Glutamatergic neuron (in vitro differentiated cells): ENCODE measurements at regions not wholly inside any gene's neighbourhood (a gene's known extent, or its start where the extent isn't known, plus 50 kb on each side); places are given as distances from the start of the nearest gene placed in this dataset.

Source experiments
- DNase-seq: peaks from one replicate; pipeline ENCODE4 v3.0.0; 2022
- H3K27ac Mint-ChIP-seq: one replicate; pipeline ENCODE4 v1.8.0; 2020; ENCODE audit warnings: mild to moderate bottlenecking, mixed read lengths, inconsistent platforms; ENCODE audit not compliant: unreplicated experiment
- H3K27me3 Mint-ChIP-seq: one replicate; pipeline ENCODE4 v1.8.0; 2020; ENCODE audit warnings: mild to moderate bottlenecking, moderate library complexity, mixed read lengths, inconsistent platforms; ENCODE audit not compliant: unreplicated experiment
- H3K36me3 Mint-ChIP-seq: one replicate; pipeline ENCODE4 v1.8.0; 2020; ENCODE audit warnings: mild to moderate bottlenecking, mixed read lengths, inconsistent platforms; ENCODE audit not compliant: unreplicated experiment
- H3K4me1 Mint-ChIP-seq: one replicate; pipeline ENCODE4 v1.8.0; 2020; ENCODE audit warnings: mild to moderate bottlenecking, low read depth, mixed read lengths, inconsistent platforms; ENCODE audit not compliant: unreplicated experiment
- H3K4me3 Mint-ChIP-seq: one replicate; pipeline ENCODE4 v1.8.0; 2020; ENCODE audit warnings: mild to moderate bottlenecking, mixed read lengths, inconsistent platforms; ENCODE audit not compliant: unreplicated experiment
- H3K9me3 Mint-ChIP-seq: one replicate; pipeline ENCODE4 v1.8.0; 2020; ENCODE audit warnings: mild to moderate bottlenecking, moderate library complexity, mixed read lengths, inconsistent platforms; ENCODE audit not compliant: unreplicated experiment
- CTCF ChIP-seq: fragments of 200-600 bp; sonication (generic); IDR thresholded peaks from one replicate; pipeline ENCODE4 v1.5.0; 2021; ENCODE audit not compliant: partially characterized antibody, unreplicated experiment

- H3K4me3 Mint-ChIP-seq: no peak overlapping the region
- no peaks in the 10 kb centered on the region for H3K9me3 Mint-ChIP-seq
- no peaks in the 10 kb centered on the region for H3K27me3 Mint-ChIP-seq
- no peak for DNase-seq
- H3K27ac Mint-ChIP-seq: no peak overlapping the region
- H3K4me1 Mint-ChIP-seq: peaks cover 2% of the 10 kb centered on the region
- TF ChIP-seq CTCF: no peak
- H3K36me3 Mint-ChIP-seq: no peaks in the 10 kb centered on the region
Measured at GRCh38 chr4:125507141-125507540, 192.4 kb downstream of the FAT4 start.

- no peaks in the 10 kb centered on the region for H3K36me3 Mint-ChIP-seq
- DNase-seq: no peak
- no peaks in the 10 kb centered on the region for H3K9me3 Mint-ChIP-seq
- no peak overlapping the region for H3K4me3 Mint-ChIP-seq
- H3K27me3 Mint-ChIP-seq: no peaks in the 10 kb centered on the region
- TF ChIP-seq CTCF: no peak
- no peaks in the 10 kb centered on the region for H3K4me1 Mint-ChIP-seq
- H3K27ac Mint-ChIP-seq: no peak overlapping the region
Measured at GRCh38 chr4:125511715-125512114, 197.0 kb downstream of the FAT4 start.

- Mint-ChIP-seq H3K4me1 (no peaks in the 10 kb centered on the region), H3K9me3 (no peaks in the 10 kb centered on the region), H3K4me3 (no peak overlapping the region), H3K36me3 (no peaks in the 10 kb centered on the region), H3K27me3 (no peaks in the 10 kb centered on the region), H3K27ac (no peak overlapping the region)
- DNase-seq: no peak
- no peak for TF ChIP-seq CTCF
Measured at GRCh38 chr4:125515016-125515415, 200.3 kb downstream of the FAT4 start.

GRCh38 chr4:125517831-125518230 is 203.1 kb downstream of the FAT4 start:
- H3K27ac Mint-ChIP-seq: no peak overlapping the region
- no peaks in the 10 kb centered on the region for H3K4me1 Mint-ChIP-seq
- H3K9me3 Mint-ChIP-seq: no peaks in the 10 kb centered on the region
- H3K27me3 Mint-ChIP-seq: no peaks in the 10 kb centered on the region
- TF ChIP-seq CTCF: no peak
- no peak overlapping the region for H3K4me3 Mint-ChIP-seq
- H3K36me3 Mint-ChIP-seq: no peaks in the 10 kb centered on the region
- DNase-seq: no peak

GRCh38 chr4:125518281-125518680 is 203.5 kb downstream of the FAT4 start:
- no peaks in the 10 kb centered on the region for H3K36me3 Mint-ChIP-seq
- no peak for DNase-seq
- no peaks in the 10 kb centered on the region for H3K27me3 Mint-ChIP-seq
- no peak for TF ChIP-seq CTCF
- H3K27ac Mint-ChIP-seq: no peak overlapping the region
- no peak overlapping the region for H3K4me3 Mint-ChIP-seq
- no peaks in the 10 kb centered on the region for H3K4me1 Mint-ChIP-seq
- H3K9me3 Mint-ChIP-seq: no peaks in the 10 kb centered on the region
